GM23338 (cell line): ENCODE measurements at regions not wholly inside any gene's neighbourhood (a gene's known extent, or its start where the extent isn't known, plus 50 kb on each side); places are given as distances from the start of the nearest gene placed in this dataset.

Experiments used
- ATAC-seq: fragments of 200-7000 bp; cut with Tn5 transposase; 3 replicates; pipeline ENCODE4 v1.9.1; 2020
- DNase-seq: peaks from one replicate; pipeline ENCODE4 v3.0.0-alpha.2; 2015; ENCODE audit warnings: low spot score
- H2AFZ ChIP-seq: fragments of 200-600 bp; sonication (generic); 2 replicates; pipeline ENCODE4 v1.8.0; 2016; ENCODE audit warnings: antibody characterized with exemption, mild to moderate bottlenecking, moderate library complexity
- H3F3A ChIP-seq: fragments of 200-600 bp; sonication (generic); replicated peaks from 2 replicates; pipeline ENCODE4 v1.8.0; 2017; ENCODE audit warnings: antibody characterized with exemption, mixed run types, low read depth
- H3K27ac ChIP-seq: fragments of 200-600 bp; sonication (generic); 2 replicates; pipeline ENCODE4 v1.6.1; 2016; ENCODE audit warnings: low read depth
- H3K27me3 ChIP-seq: fragments of 200-600 bp; sonication (generic); 2 replicates; pipeline ENCODE4 v1.8.0; 2016; ENCODE audit warnings: mild to moderate bottlenecking, mixed run types, moderate library complexity; ENCODE audit not compliant: insufficient read depth
- H3K36me3 ChIP-seq: fragments of 200-600 bp; sonication (generic); 2 replicates; pipeline ENCODE4 v1.8.0; 2016; ENCODE audit warnings: mild to moderate bottlenecking; ENCODE audit not compliant: insufficient read depth
- H3K4me1 ChIP-seq: fragments of 200-600 bp; sonication (generic); 2 replicates; pipeline ENCODE4 v1.8.0; 2016; ENCODE audit warnings: mild to moderate bottlenecking, moderate library complexity; ENCODE audit not compliant: insufficient read depth
- H3K4me2 ChIP-seq: fragments of 200-600 bp; sonication (generic); 2 replicates; pipeline ENCODE4 v1.7.1; 2017; ENCODE audit warnings: mixed run types
- H3K4me3 ChIP-seq: fragments of 200-600 bp; sonication (generic); 2 replicates; pipeline ENCODE4 v1.6.1; 2016; ENCODE audit warnings: mixed run types
- H3K79me2 ChIP-seq: fragments of 200-600 bp; sonication (generic); replicated peaks from 2 replicates; pipeline ENCODE4 v1.8.0; 2017; ENCODE audit warnings: mild to moderate bottlenecking; ENCODE audit not compliant: insufficient read depth
- H3K9me2 ChIP-seq: fragments of 200-600 bp; sonication (generic); 2 replicates; pipeline ENCODE4 v1.8.0; 2017; ENCODE audit not compliant: insufficient read depth
- H4K20me1 ChIP-seq: fragments of 200-600 bp; sonication (generic); replicated peaks from 2 replicates; pipeline ENCODE4 v1.8.0; 2017; ENCODE audit warnings: mild to moderate bottlenecking; ENCODE audit not compliant: insufficient read depth
- H3K27ac Mint-ChIP-seq: 2 replicates; pipeline ENCODE4 v1.8.0; 2020; ENCODE audit warnings: inconsistent platforms, mild to moderate bottlenecking, moderate library complexity, mixed read lengths
- H3K27me3 Mint-ChIP-seq: 3 replicates; pipeline ENCODE4 v1.8.0; 2022; ENCODE audit warnings: low read depth, mild to moderate bottlenecking, moderate library complexity, mixed read lengths, inconsistent platforms; ENCODE audit not compliant: insufficient read depth, poor library complexity
- H3K36me3 Mint-ChIP-seq: 3 replicates; pipeline ENCODE4 v1.8.0; 2021; ENCODE audit warnings: low read depth, mild to moderate bottlenecking, inconsistent platforms, moderate library complexity, mixed read lengths
- H3K4me1 Mint-ChIP-seq: 3 replicates; pipeline ENCODE4 v1.8.0; 2020; ENCODE audit warnings: mild to moderate bottlenecking, inconsistent platforms, mixed read lengths
- H3K4me3 Mint-ChIP-seq: 3 replicates; pipeline ENCODE4 v1.8.0; 2021; ENCODE audit warnings: moderate library complexity, mild to moderate bottlenecking, inconsistent platforms, mixed read lengths
- H3K9me3 Mint-ChIP-seq: 3 replicates; pipeline ENCODE4 v1.8.0; 2020; ENCODE audit warnings: moderate library complexity, mild to moderate bottlenecking, inconsistent platforms, mixed read lengths
- EZH2phosphoT487 ChIP-seq: fragments of 200-600 bp; sonication (generic); IDR thresholded peaks from one replicate; pipeline ENCODE4 v1.8.1; 2018; ENCODE audit warnings: antibody characterized with exemption; ENCODE audit not compliant: unreplicated experiment
- STAT1 ChIP-seq: IDR thresholded peaks from one replicate; pipeline ENCODE4 v1.6.1; 2016; ENCODE audit warnings: antibody characterized with exemption; ENCODE audit not compliant: unreplicated experiment
- ZNF462 ChIP-seq: fragments of 250-450 bp; sonication (Bioruptor Pico); IDR thresholded peaks from 2 replicates; pipeline ENCODE4 v1.5.0; 2020; ENCODE audit warnings: mild to moderate bottlenecking, moderate library complexity
- TF ChIP-seq, protein P1 (sequence below): IDR thresholded peaks from 2 replicates; pipeline ENCODE4 v1.6.1; 2016; ENCODE audit warnings: antibody characterized with exemption
- TF ChIP-seq, protein P2 (sequence below): IDR thresholded peaks from one replicate; pipeline ENCODE4 v1.6.1; 2018; ENCODE audit warnings: antibody characterized with exemption; ENCODE audit not compliant: unreplicated experiment

- TF ChIP-seq ZNF462 = no peak
- TF ChIP-seq EZH2phosphoT487 = no peak
- TF ChIP-seq, protein P1, sequence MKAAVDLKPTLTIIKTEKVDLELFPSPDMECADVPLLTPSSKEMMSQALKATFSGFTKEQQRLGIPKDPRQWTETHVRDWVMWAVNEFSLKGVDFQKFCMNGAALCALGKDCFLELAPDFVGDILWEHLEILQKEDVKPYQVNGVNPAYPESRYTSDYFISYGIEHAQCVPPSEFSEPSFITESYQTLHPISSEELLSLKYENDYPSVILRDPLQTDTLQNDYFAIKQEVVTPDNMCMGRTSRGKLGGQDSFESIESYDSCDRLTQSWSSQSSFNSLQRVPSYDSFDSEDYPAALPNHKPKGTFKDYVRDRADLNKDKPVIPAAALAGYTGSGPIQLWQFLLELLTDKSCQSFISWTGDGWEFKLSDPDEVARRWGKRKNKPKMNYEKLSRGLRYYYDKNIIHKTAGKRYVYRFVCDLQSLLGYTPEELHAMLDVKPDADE = no peak
Measured at GRCh38 chr2:236646871-236647270, 77.2 kb downstream of the ACKR3 start (continued).

- Mint-ChIP-seq H3K4me3 (no peak overlapping the region), H3K4me1 (peaks cover 3% of the 10 kb centered on the region; the same call in 2 of the 3 replicates), H3K36me3 (no peaks in the 10 kb centered on the region; the same call in 2 of the 3 replicates), H3K9me3 (peaks cover 4% of the 10 kb centered on the region; the same call in 1 of the 3 replicates), H3K27ac (no peak overlapping the region), H3K27me3 (peaks cover 2% of the 10 kb centered on the region)
- H3K27ac ChIP-seq = no peak overlapping the region
- no peaks in the 10 kb centered on the region for H3K9me2 ChIP-seq
- H3K27me3 ChIP-seq = no peaks in the 10 kb centered on the region
- no peaks in the 10 kb centered on the region for H3K79me2 ChIP-seq
- no peaks in the 10 kb centered on the region for H3F3A ChIP-seq
- DNase-seq (no peak), ATAC-seq (no peak)
- H3K4me2 ChIP-seq = no peak overlapping the region
- H2AFZ ChIP-seq = no peak overlapping the region
- H3K36me3 ChIP-seq = no peaks in the 10 kb centered on the region
- H4K20me1 ChIP-seq = no peaks in the 10 kb centered on the region
- no peaks in the 10 kb centered on the region for H3K4me1 ChIP-seq
- H3K4me3 ChIP-seq = no peak overlapping the region
- TF ChIP-seq EZH2phosphoT487 = no peak
- no peak for TF ChIP-seq STAT1
- TF ChIP-seq, protein P2, sequence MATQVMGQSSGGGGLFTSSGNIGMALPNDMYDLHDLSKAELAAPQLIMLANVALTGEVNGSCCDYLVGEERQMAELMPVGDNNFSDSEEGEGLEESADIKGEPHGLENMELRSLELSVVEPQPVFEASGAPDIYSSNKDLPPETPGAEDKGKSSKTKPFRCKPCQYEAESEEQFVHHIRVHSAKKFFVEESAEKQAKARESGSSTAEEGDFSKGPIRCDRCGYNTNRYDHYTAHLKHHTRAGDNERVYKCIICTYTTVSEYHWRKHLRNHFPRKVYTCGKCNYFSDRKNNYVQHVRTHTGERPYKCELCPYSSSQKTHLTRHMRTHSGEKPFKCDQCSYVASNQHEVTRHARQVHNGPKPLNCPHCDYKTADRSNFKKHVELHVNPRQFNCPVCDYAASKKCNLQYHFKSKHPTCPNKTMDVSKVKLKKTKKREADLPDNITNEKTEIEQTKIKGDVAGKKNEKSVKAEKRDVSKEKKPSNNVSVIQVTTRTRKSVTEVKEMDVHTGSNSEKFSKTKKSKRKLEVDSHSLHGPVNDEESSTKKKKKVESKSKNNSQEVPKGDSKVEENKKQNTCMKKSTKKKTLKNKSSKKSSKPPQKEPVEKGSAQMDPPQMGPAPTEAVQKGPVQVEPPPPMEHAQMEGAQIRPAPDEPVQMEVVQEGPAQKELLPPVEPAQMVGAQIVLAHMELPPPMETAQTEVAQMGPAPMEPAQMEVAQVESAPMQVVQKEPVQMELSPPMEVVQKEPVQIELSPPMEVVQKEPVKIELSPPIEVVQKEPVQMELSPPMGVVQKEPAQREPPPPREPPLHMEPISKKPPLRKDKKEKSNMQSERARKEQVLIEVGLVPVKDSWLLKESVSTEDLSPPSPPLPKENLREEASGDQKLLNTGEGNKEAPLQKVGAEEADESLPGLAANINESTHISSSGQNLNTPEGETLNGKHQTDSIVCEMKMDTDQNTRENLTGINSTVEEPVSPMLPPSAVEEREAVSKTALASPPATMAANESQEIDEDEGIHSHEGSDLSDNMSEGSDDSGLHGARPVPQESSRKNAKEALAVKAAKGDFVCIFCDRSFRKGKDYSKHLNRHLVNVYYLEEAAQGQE = no peak
Measured at GRCh38 chr2:236647621-236648020, 78.0 kb downstream of the ACKR3 start.
